ENCODE measurements at regions not wholly inside any gene's neighbourhood (a gene's known extent, or its start where the extent isn't known, plus 50 kb on each side); places are given as distances from the start of the nearest gene placed in this dataset.

- TF ChIP-seq CTCF (conservative IDR thresholded peaks at IDR 0.05; ENCODE audit: low read depth in 2 of 2) (no peak), JUNB (IDR thresholded peaks at IDR 0.05; ENCODE audit: unreplicated experiment) (no peak), EZH2 (IDR thresholded peaks at IDR 0.05; ENCODE audit: low read depth, unreplicated experiment) (no peak), REST (IDR thresholded peaks at IDR 0.05; ENCODE audit: unreplicated experiment) (no peak), EZH2phosphoT487 (IDR thresholded peaks at IDR 0.05; ENCODE audit: unreplicated experiment) (no peak), NANOG (IDR thresholded peaks at IDR 0.05; ENCODE audit: borderline replicate concordance) (no peak), POLR2AphosphoS5 (IDR thresholded peaks at IDR 0.05; ENCODE audit: low read depth) (no peak), ZNF331 (CRISPR knock-in tag; IDR thresholded peaks at IDR 0.05; ENCODE audit: low read depth) (no peak)
These were observed 71.0 kb downstream of the RASL11A start for GRCh38 chr13:27341616-27342015.

Measured in GM23338 (cell line).